HG03457 (cell line): ENCODE measurements at regions not wholly inside any gene's neighbourhood (a gene's known extent, or its start where the extent isn't known, plus 50 kb on each side); places are given as distances from the start of the nearest gene placed in this dataset.

Source experiments
- ATAC-seq: cut with Tn5 transposase; IDR thresholded peaks from one replicate; pipeline ENCODE4 v1.9.1; 2021; ENCODE audit warnings: moderate number of reproducible peaks; ENCODE audit not compliant: unreplicated experiment

- no peak for ATAC-seq
Observed at GRCh38 chr18:61149786-61150185, 183.4 kb upstream of the CDH20 start.

GRCh38 chr18:61153571-61153970 is 179.7 kb upstream of the CDH20 start:
- ATAC-seq: no peak

- ATAC-seq: no peak
Observed at GRCh38 chr18:61154866-61155265, 178.4 kb upstream of the CDH20 start.

- no peak for ATAC-seq
Observed at GRCh38 chr18:61155586-61155985, 177.6 kb upstream of the CDH20 start.

GRCh38 chr18:61157451-61157850 is 175.8 kb upstream of the CDH20 start:
- ATAC-seq: no peak

- no peak for ATAC-seq
Observed at GRCh38 chr18:61159246-61159645, 174.0 kb upstream of the CDH20 start.

- no peak for ATAC-seq
Observed at GRCh38 chr18:61164321-61164720, 168.9 kb upstream of the CDH20 start.

- ATAC-seq: no peak
Observed at GRCh38 chr18:61167902-61168301, 165.3 kb upstream of the CDH20 start.

GRCh38 chr18:61169386-61169785 is 163.8 kb upstream of the CDH20 start:
- no peak for ATAC-seq

GRCh38 chr18:61172624-61173023 is 160.6 kb upstream of the CDH20 start:
- no peak for ATAC-seq

GRCh38 chr18:61173554-61173953 is 159.7 kb upstream of the CDH20 start:
- ATAC-seq: no peak

GRCh38 chr18:61183798-61184197 is 149.4 kb upstream of the CDH20 start:
- no peak for ATAC-seq

GRCh38 chr18:61187971-61188370 is 145.3 kb upstream of the CDH20 start:
- ATAC-seq: no peak

GRCh38 chr18:61189376-61189775 is 143.9 kb upstream of the CDH20 start:
- no peak for ATAC-seq

GRCh38 chr18:61194726-61195125 is 138.5 kb upstream of the CDH20 start:
- ATAC-seq: no peak

GRCh38 chr18:61196750-61197149 is 136.5 kb upstream of the CDH20 start:
- ATAC-seq: no peak

- no peak for ATAC-seq
Observed at GRCh38 chr18:61198486-61198885, 134.7 kb upstream of the CDH20 start.

- ATAC-seq: no peak
Observed at GRCh38 chr18:61199171-61199848, 133.9 kb upstream of the CDH20 start.

- no peak for ATAC-seq
Observed at GRCh38 chr18:61201511-61201910, 131.7 kb upstream of the CDH20 start.

- no peak for ATAC-seq
Observed at GRCh38 chr18:61203151-61203550, 130.1 kb upstream of the CDH20 start.

- ATAC-seq: no peak
Observed at GRCh38 chr18:61209801-61210200, 123.4 kb upstream of the CDH20 start.

GRCh38 chr18:61216051-61216450 is 117.2 kb upstream of the CDH20 start:
- ATAC-seq: no peak

GRCh38 chr18:61222206-61222605 is 111.0 kb upstream of the CDH20 start:
- no peak for ATAC-seq
